Endothelial cell of umbilical vein (primary cell): ENCODE measurements at regions not wholly inside any gene's neighbourhood (a gene's known extent, or its start where the extent isn't known, plus 50 kb on each side); places are given as distances from the start of the nearest gene placed in this dataset.

Experiments used
- BruUV-seq: library from RNA; stranded (reverse); fragments of 400-500 nt; replicated peaks from 2 replicates; lab custom pipeline; 2021; lab: Mats Ljungman, UMichigan
- CTCF ChIA-PET: fragments of 300-600, 350-600 bp; sonication (Branson Sonifier 250); formaldehyde crosslinking; loops from one replicate; lab custom pipeline; 2021; ENCODE audit warnings: antibody characterized with exemption, inconsistent platforms; lab: Charles Lee
- POLR2A ChIA-PET: fragments of 300-600, 350-600 bp; sonication (Branson Sonifier 250); formaldehyde crosslinking; loops from one replicate; lab custom pipeline; 2021; ENCODE audit warnings: antibody characterized with exemption, inconsistent platforms; lab: Charles Lee
- DNase-seq: peaks from one replicate; pipeline ENCODE4 v3.0.0-alpha.2; 2011; ENCODE audit warnings: low read depth, low spot score
- FAIRE-seq: peaks from 2 replicates; lab custom pipeline; 2011; peaks lifted over from hg19 to GRCh38; lab: Jason Lieb, UNC
- H2AFZ ChIP-seq: 2 replicates; pipeline ENCODE4 v1.6.0; 2012; ENCODE audit warnings: low read depth, low read length, control low read depth, inconsistent platforms
- H3K27ac ChIP-seq: 2 replicates; pipeline ENCODE4 v1.5.1; 2011; ENCODE audit warnings: low read depth, mild to moderate bottlenecking, control low read depth, low read length, moderate library complexity; ENCODE audit not compliant: insufficient read depth
- H3K27me3 ChIP-seq, 2 experiments: 2 replicates each; pipeline versions ENCODE4 v1.6.0 to v1.6.1; 2011; ENCODE audit warnings: low read length in 2 of 2, mixed read lengths in 1 of 2; ENCODE audit not compliant: control insufficient read depth in 2 of 2, insufficient read depth in 2 of 2
- H3K36me3 ChIP-seq, 2 experiments: 2 replicates in 1 of 2; 3 replicates in 1 of 2; pipeline ENCODE4 v1.5.1; 2011; ENCODE audit warnings: low read length in 2 of 2, mild to moderate bottlenecking in 1 of 2, moderate library complexity in 1 of 2; ENCODE audit not compliant: control insufficient read depth in 2 of 2, insufficient read depth in 2 of 2; ENCODE audit errors: extremely low read depth in 1 of 2
- H3K4me1 ChIP-seq: 3 replicates; pipeline ENCODE4 v1.5.1; 2011; ENCODE audit warnings: mild to moderate bottlenecking, low read length; ENCODE audit not compliant: control insufficient read depth, insufficient read depth; ENCODE audit errors: extremely low read depth
- H3K4me2 ChIP-seq: 2 replicates; pipeline ENCODE4 v1.6.1; 2011; ENCODE audit warnings: low read length, control low read depth, mixed read lengths; ENCODE audit not compliant: insufficient read depth
- H3K4me3 ChIP-seq, 3 experiments: fragments of 200-600 bp in 1 of 3; sonication (generic), shearing (Covaris generic) in 1 of 3; replicated peaks in 1 of 3; 2 replicates each; pipeline ENCODE4 v1.5.1; 2011 to 2016; ENCODE audit warnings: control low read depth in 3 of 3, low read length in 3 of 3, mild to moderate bottlenecking in 2 of 3, inconsistent platforms in 1 of 3, low read depth in 1 of 3, moderate library complexity in 1 of 3; ENCODE audit not compliant: insufficient read depth in 1 of 3
- H3K79me2 ChIP-seq: 2 replicates; pipeline ENCODE4 v1.6.0; 2012; ENCODE audit warnings: low read length, inconsistent platforms; ENCODE audit not compliant: control insufficient read depth, insufficient read depth
- H3K9ac ChIP-seq: replicated peaks from 2 replicates; pipeline ENCODE3; 2011; ENCODE audit warnings: low read length, control low read depth; ENCODE audit not compliant: insufficient read depth; ENCODE audit errors: extremely low read depth
- H3K9me1 ChIP-seq: replicated peaks from 3 replicates; pipeline ENCODE4 v1.6.0; 2011; ENCODE audit warnings: mild to moderate bottlenecking, low read length; ENCODE audit not compliant: control insufficient read depth, insufficient read depth; ENCODE audit errors: extremely low read depth
- H3K9me3 ChIP-seq: replicated peaks from 2 replicates; pipeline ENCODE4 v1.5.1; 2012; ENCODE audit warnings: low read length, inconsistent platforms; ENCODE audit not compliant: control insufficient read depth, insufficient read depth
- H4K20me1 ChIP-seq: replicated peaks from 2 replicates; pipeline ENCODE3; 2011; ENCODE audit warnings: mild to moderate bottlenecking, low read length; ENCODE audit not compliant: control insufficient read depth, insufficient read depth; ENCODE audit errors: extremely low read depth
- CTCF ChIP-seq, 2 donors: IDR thresholded peaks; 1 replicate in 1 of 2; 2 replicates in 1 of 2; pipeline ENCODE4 v1.5.1; 2011; ENCODE audit warnings: low read length in 2 of 2, mild to moderate bottlenecking in 2 of 2, moderate library complexity in 2 of 2, control low read depth in 1 of 2, inconsistent platforms in 1 of 2, low read depth in 1 of 2; ENCODE audit not compliant: insufficient read depth in 1 of 2; ENCODE audit errors: extremely low read depth in 1 of 2
- EZH2 ChIP-seq: IDR thresholded peaks from 2 replicates; pipeline ENCODE4 v1.6.1; 2012; ENCODE audit warnings: borderline replicate concordance, low read depth, mild to moderate bottlenecking, moderate library complexity, low read length, inconsistent platforms; ENCODE audit not compliant: severe bottlenecking
- FOS ChIP-seq: IDR thresholded peaks from 2 replicates; pipeline ENCODE4 v1.6.1; 2011; ENCODE audit warnings: mild to moderate bottlenecking, low read length, moderate library complexity, borderline replicate concordance; ENCODE audit not compliant: insufficient read depth
- GATA2 ChIP-seq: IDR thresholded peaks from 2 replicates; pipeline ENCODE4 v1.7.0; 2011; ENCODE audit warnings: low read depth, mild to moderate bottlenecking, moderate library complexity, mixed read lengths, low read length; ENCODE audit not compliant: insufficient read length, insufficient read depth
- JUN ChIP-seq: IDR thresholded peaks from 2 replicates; pipeline ENCODE4 v1.6.1; 2011; ENCODE audit warnings: borderline replicate concordance, low read depth; ENCODE audit not compliant: insufficient read length, insufficient read depth
- MAX ChIP-seq: IDR thresholded peaks from 2 replicates; pipeline ENCODE4 v1.6.1; 2011; ENCODE audit not compliant: insufficient read depth, insufficient read length
- MYC ChIP-seq: IDR thresholded peaks from one replicate; pipeline ENCODE4 v1.6.1; 2011; ENCODE audit warnings: mild to moderate bottlenecking, low read depth, low read length
- POLR2A ChIP-seq: IDR thresholded peaks from 2 replicates; pipeline ENCODE4 v1.6.1; 2012; ENCODE audit warnings: low read depth, mild to moderate bottlenecking, control low read depth, low read length
- POLR2AphosphoS5 ChIP-seq: IDR thresholded peaks from 2 replicates; pipeline ENCODE4 v1.6.1; 2012; ENCODE audit warnings: low read depth, mild to moderate bottlenecking, control low read depth, low read length, moderate library complexity; ENCODE audit not compliant: insufficient read depth
- dilution Hi-C: fragments of 300-500 bp; cut with MboI; formaldehyde crosslinking; loops from one replicate; pipeline ENCODE4 v1.15.0; 2019; ENCODE audit warnings: low sequenced_read_pairs; ENCODE audit not compliant: extremely low pct_ligation_motif_present
- intact Hi-C: fragments of 100-400 bp; cut with micrococcal nuclease; formaldehyde crosslinking; loops from one replicate; pipeline ENCODE4 v1.10.0; 2022

GRCh38 chr5:123264394-123264793, 158.8 kb downstream of the CEP120 start:
- H2AFZ ChIP-seq = no peak overlapping the region
- no TSS peak for BruUV-seq
- H3K9me1 ChIP-seq = no peaks in the 10 kb centered on the region
- ChIA-PET POLR2A (no interaction called here), CTCF (no interaction called here)
- intact Hi-C loops (no loop called here), dilution Hi-C loops (no loop called here)
- H3K4me3 ChIP-seq = no peak overlapping the region
- no peaks in the 10 kb centered on the region for H3K79me2 ChIP-seq
- H3K4me1 ChIP-seq = no peaks in the 10 kb centered on the region
- no peak overlapping the region for H3K4me2 ChIP-seq
- TF ChIP-seq POLR2AphosphoS5 = no peak
- no peak for TF ChIP-seq FOS
- no peak for TF ChIP-seq POLR2A
- no peak for TF ChIP-seq JUN
- TF ChIP-seq CTCF (IDR thresholded peaks at IDR 0.05; ENCODE audit: extremely low read depth in 1 of 2, insufficient read depth in 1 of 2, low read depth in 1 of 2, low read length in 2 of 2) = no peak
- TF ChIP-seq MAX = no peak
- TF ChIP-seq MYC = no peak
- no peak for TF ChIP-seq GATA2
- no peak for TF ChIP-seq EZH2
- DNase-seq = no peak
- no peak for FAIRE-seq
- H3K9ac ChIP-seq = no peak overlapping the region
- no peaks in the 10 kb centered on the region for H4K20me1 ChIP-seq
- no peak overlapping the region for H3K27ac ChIP-seq
- H3K9me3 ChIP-seq = no peaks in the 10 kb centered on the region
- H3K36me3 ChIP-seq = no peaks in the 10 kb centered on the region
- H3K27me3 ChIP-seq = no peaks in the 10 kb centered on the region
